Vagina (tissue), 2 donors: ENCODE measurements at regions not wholly inside any gene's neighbourhood (a gene's known extent, or its start where the extent isn't known, plus 50 kb on each side); places are given as distances from the start of the nearest gene placed in this dataset.

Experiments used
- POLR2A ChIP-seq, 2 donors: fragments of 450-650 bp; IDR thresholded peaks; one replicate each; pipeline ENCODE4 v1.6.1; 2017; ENCODE audit warnings: antibody characterized with exemption in 2 of 2, mild to moderate bottlenecking in 2 of 2, moderate library complexity in 2 of 2
- POLR2AphosphoS5 ChIP-seq, 2 donors: sonication (generic); formaldehyde crosslinking; IDR thresholded peaks; one replicate each; pipeline ENCODE4 v1.9.0; 2017; ENCODE audit warnings: antibody characterized with exemption in 2 of 2, mild to moderate bottlenecking in 2 of 2, low read depth in 1 of 2; ENCODE audit not compliant: insufficient read depth in 1 of 2
- TF ChIP-seq, protein P1 (sequence below), 3 experiments: fragments of 450-650 bp in 2 of 3; fragments of 200-600 bp in 1 of 3; sonication (generic) in 1 of 3; IDR thresholded peaks; one replicate each; pipeline ENCODE4 v1.5.1; 2017 to 2019; ENCODE audit warnings: antibody characterized with exemption in 3 of 3, mild to moderate bottlenecking in 2 of 3, moderate library complexity in 2 of 3

DNA sequence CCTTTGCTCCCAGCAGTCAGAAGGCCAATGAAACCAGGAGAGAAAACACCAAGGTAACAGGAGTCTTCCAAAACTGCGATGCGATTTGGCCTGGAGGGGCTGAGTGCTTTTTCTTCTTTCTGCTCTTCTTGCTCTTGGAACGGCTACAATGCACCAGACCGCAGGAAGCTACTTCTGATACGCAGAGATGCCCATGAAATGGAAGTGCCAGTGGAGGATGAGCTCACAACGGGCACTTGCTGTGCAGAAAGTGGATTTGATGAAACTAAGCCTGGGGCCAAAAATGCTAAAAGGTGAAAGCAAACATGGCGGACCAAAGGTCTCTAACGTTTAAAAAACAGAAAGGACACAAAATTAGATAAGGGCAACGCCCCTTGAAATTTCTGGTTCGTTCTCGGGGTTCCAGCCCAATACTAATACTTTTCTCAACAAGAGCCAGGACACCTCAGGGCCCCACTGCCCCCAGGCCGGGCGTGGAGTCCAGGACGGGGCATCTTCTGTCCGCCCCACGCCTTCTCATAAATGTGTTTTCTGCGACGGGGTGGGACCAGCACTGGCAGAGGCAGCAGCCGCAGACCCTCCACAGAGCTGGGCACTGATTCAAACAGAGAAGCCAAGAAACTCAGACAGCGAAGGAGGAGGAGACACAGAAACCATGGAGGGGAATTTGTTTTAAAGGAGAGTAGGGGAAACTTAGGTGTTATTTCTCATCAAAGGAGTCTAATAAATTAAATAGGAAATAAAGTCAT, 101.3 kb downstream of the CRYAA start:
- TF ChIP-seq POLR2A (IDR thresholded peaks at IDR 0.05), result no peak
- TF ChIP-seq, protein P1, sequence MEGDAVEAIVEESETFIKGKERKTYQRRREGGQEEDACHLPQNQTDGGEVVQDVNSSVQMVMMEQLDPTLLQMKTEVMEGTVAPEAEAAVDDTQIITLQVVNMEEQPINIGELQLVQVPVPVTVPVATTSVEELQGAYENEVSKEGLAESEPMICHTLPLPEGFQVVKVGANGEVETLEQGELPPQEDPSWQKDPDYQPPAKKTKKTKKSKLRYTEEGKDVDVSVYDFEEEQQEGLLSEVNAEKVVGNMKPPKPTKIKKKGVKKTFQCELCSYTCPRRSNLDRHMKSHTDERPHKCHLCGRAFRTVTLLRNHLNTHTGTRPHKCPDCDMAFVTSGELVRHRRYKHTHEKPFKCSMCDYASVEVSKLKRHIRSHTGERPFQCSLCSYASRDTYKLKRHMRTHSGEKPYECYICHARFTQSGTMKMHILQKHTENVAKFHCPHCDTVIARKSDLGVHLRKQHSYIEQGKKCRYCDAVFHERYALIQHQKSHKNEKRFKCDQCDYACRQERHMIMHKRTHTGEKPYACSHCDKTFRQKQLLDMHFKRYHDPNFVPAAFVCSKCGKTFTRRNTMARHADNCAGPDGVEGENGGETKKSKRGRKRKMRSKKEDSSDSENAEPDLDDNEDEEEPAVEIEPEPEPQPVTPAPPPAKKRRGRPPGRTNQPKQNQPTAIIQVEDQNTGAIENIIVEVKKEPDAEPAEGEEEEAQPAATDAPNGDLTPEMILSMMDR (IDR thresholded peaks at IDR 0.05), result no peak
- TF ChIP-seq POLR2AphosphoS5 (IDR thresholded peaks at IDR 0.05; ENCODE audit: insufficient read depth in 1 of 2, low read depth in 1 of 2), result no peak
